OCI-LY1 (cell line): ENCODE measurements at regions not wholly inside any gene's neighbourhood (a gene's known extent, or its start where the extent isn't known, plus 50 kb on each side); places are given as distances from the start of the nearest gene placed in this dataset.

Source experiments
- H2AFZ ChIP-seq: fragments of 200-600 bp; sonication (generic), shearing (Covaris generic); 2 replicates; pipeline ENCODE4 v1.6.0; 2014; ENCODE audit warnings: antibody characterized with exemption, mild to moderate bottlenecking, low read length
- H3F3A ChIP-seq: fragments of 200-600 bp; sonication (generic), shearing (Covaris generic); 2 replicates; pipeline ENCODE4 v1.6.0; 2014; ENCODE audit warnings: mild to moderate bottlenecking, antibody characterized with exemption, low read length, moderate library complexity; ENCODE audit not compliant: insufficient read depth
- H3K27ac ChIP-seq: fragments of 200-600 bp; sonication (generic); 2 replicates; pipeline ENCODE4 v1.5.1; 2014; ENCODE audit warnings: low read length, mixed run types, mild to moderate bottlenecking, low read depth; ENCODE audit not compliant: poor library complexity, severe bottlenecking
- H3K27me3 ChIP-seq: fragments of 200-600 bp; sonication (generic); 2 replicates; pipeline ENCODE4 v1.6.0; 2014; ENCODE audit warnings: antibody characterized with exemption, mild to moderate bottlenecking, low read length, moderate library complexity; ENCODE audit not compliant: insufficient read depth
- H3K36me3 ChIP-seq: fragments of 200-600 bp; sonication (generic); 2 replicates; pipeline ENCODE4 v1.6.1; 2014; ENCODE audit warnings: mild to moderate bottlenecking, antibody characterized with exemption, low read length, moderate library complexity, mixed read lengths; ENCODE audit not compliant: insufficient read depth
- H3K4me1 ChIP-seq: fragments of 200-600 bp; sonication (generic); 2 replicates; pipeline ENCODE4 v1.5.1; 2014; ENCODE audit warnings: mild to moderate bottlenecking, low read length, moderate library complexity; ENCODE audit not compliant: insufficient read depth, severe bottlenecking
- H3K4me2 ChIP-seq: fragments of 200-600 bp; sonication (generic), shearing (Covaris generic); 2 replicates; pipeline ENCODE4 v1.6.1; 2014; ENCODE audit warnings: low read length
- H3K4me3 ChIP-seq: fragments of 200-600 bp; sonication (generic); 2 replicates; pipeline ENCODE4 v1.5.1; 2014; ENCODE audit warnings: low read length, low read depth, mild to moderate bottlenecking, mixed read lengths; ENCODE audit not compliant: poor library complexity, severe bottlenecking
- H3K79me2 ChIP-seq: fragments of 200-600 bp; shearing (Covaris generic); 2 replicates; pipeline ENCODE4 v1.6.1; 2016; ENCODE audit warnings: mixed run types, low read length, mixed read lengths; ENCODE audit not compliant: insufficient read depth
- H3K9ac ChIP-seq: fragments of 200-600 bp; sonication (generic), shearing (Covaris generic); 2 replicates; pipeline ENCODE4 v1.6.1; 2014; ENCODE audit warnings: mild to moderate bottlenecking, low read length, mixed read lengths
- H3K9me2 ChIP-seq: fragments of 200-600 bp; sonication (generic), shearing (Covaris generic); 2 replicates; pipeline ENCODE4 v1.6.1; 2014; ENCODE audit warnings: low read depth, mild to moderate bottlenecking, low read length, mixed read lengths
- H3K9me3 ChIP-seq: fragments of 200-600 bp; shearing (Covaris generic); 2 replicates; pipeline ENCODE4 v1.6.1; 2014; ENCODE audit warnings: low read length, mixed read lengths
- H4K20me1 ChIP-seq: fragments of 200-600 bp; sonication (generic), shearing (Covaris generic); 2 replicates; pipeline ENCODE4 v1.6.0; 2016; ENCODE audit warnings: mild to moderate bottlenecking, low read length; ENCODE audit not compliant: insufficient read depth
- CTCF ChIP-seq: fragments of 200-600 bp; sonication (generic), shearing (Covaris generic); IDR thresholded peaks from 2 replicates; pipeline ENCODE4 v1.5.1; 2017; ENCODE audit warnings: mild to moderate bottlenecking, antibody characterized with exemption, low read length, moderate library complexity, mixed read lengths
- EZH2 ChIP-seq: fragments of 200-600 bp; sonication (generic), shearing (Covaris generic); IDR thresholded peaks from 2 replicates; pipeline ENCODE4 v1.8.0; 2017; ENCODE audit warnings: borderline replicate concordance, mixed run types, mild to moderate bottlenecking, antibody characterized with exemption, low read length, moderate library complexity, mixed read lengths

- Histone ChIP-seq H4K20me1 (no peaks in the 10 kb centered on the region), H3K4me1 (no peaks in the 10 kb centered on the region)
These were observed 163.9 kb downstream of the HIPK3 start for GRCh38 chr11:33420959-33421566.

GRCh38 chr11:33419924-33420323 is 162.7 kb downstream of the HIPK3 start:
- Histone ChIP-seq H3K4me3 (no peak overlapping the region), H3K4me1 (no peaks in the 10 kb centered on the region), H3K36me3 (no peaks in the 10 kb centered on the region), H4K20me1 (no peaks in the 10 kb centered on the region), H3F3A (no peaks in the 10 kb centered on the region), H3K27me3 (no peaks in the 10 kb centered on the region), H3K9ac (no peak overlapping the region), H3K27ac (no peak overlapping the region), H2AFZ (no peak overlapping the region), H3K9me3 (no peaks in the 10 kb centered on the region), H3K79me2 (no peaks in the 10 kb centered on the region), H3K9me2 (no peaks in the 10 kb centered on the region), H3K4me2 (no peak overlapping the region)
- TF ChIP-seq EZH2 (no peak), CTCF (no peak)

More at GRCh38 chr11:33420959-33421566, 163.9 kb downstream of the HIPK3 start:
- Histone ChIP-seq H3K36me3 (no peaks in the 10 kb centered on the region), H2AFZ (no peak overlapping the region), H3K9me3 (no peaks in the 10 kb centered on the region), H3K27me3 (no peaks in the 10 kb centered on the region), H3K4me3 (no peak overlapping the region), H3K9ac (no peak overlapping the region), H3K9me2 (no peaks in the 10 kb centered on the region), H3K4me2 (no peak overlapping the region), H3K27ac (no peak overlapping the region), H3K79me2 (no peaks in the 10 kb centered on the region), H3F3A (no peaks in the 10 kb centered on the region)
- TF ChIP-seq CTCF = no peak
- no peak for TF ChIP-seq EZH2

- Histone ChIP-seq H3K27me3 (no peaks in the 10 kb centered on the region), H3K79me2 (no peaks in the 10 kb centered on the region), H3K9me2 (no peaks in the 10 kb centered on the region), H3K4me3 (no peak overlapping the region), H3K9me3 (no peaks in the 10 kb centered on the region), H3K9ac (no peak overlapping the region), H3K4me2 (no peak overlapping the region), H3K4me1 (no peaks in the 10 kb centered on the region), H3K36me3 (no peaks in the 10 kb centered on the region), H3F3A (no peaks in the 10 kb centered on the region), H3K27ac (no peak overlapping the region), H4K20me1 (no peaks in the 10 kb centered on the region), H2AFZ (no peak overlapping the region)
- TF ChIP-seq CTCF (no peak), EZH2 (no peak)
These were observed 159.9 kb downstream of the HIPK3 start for GRCh38 chr11:33417121-33417520.
